GM12865 (cell line): ENCODE measurements at regions not wholly inside any gene's neighbourhood (a gene's known extent, or its start where the extent isn't known, plus 50 kb on each side); places are given as distances from the start of the nearest gene placed in this dataset.

Experiments used
- DNase-seq: peaks from one replicate; pipeline ENCODE4 v3.0.0; 2010; ENCODE audit warnings: low read depth
- H3K4me3 ChIP-seq: 2 replicates; pipeline ENCODE4 v1.5.1; 2011; ENCODE audit warnings: mild to moderate bottlenecking, low read depth, low read length, control low read depth
- CTCF ChIP-seq: IDR thresholded peaks from 2 replicates; pipeline ENCODE4 v1.5.1; 2011; ENCODE audit warnings: low read length, control low read depth, low read depth, inconsistent platforms; ENCODE audit not compliant: insufficient read depth; ENCODE audit errors: missing control alignments

- no peak for TF ChIP-seq CTCF
- DNase-seq: no peak
- H3K4me3 ChIP-seq: no peak overlapping the region
Observed at GRCh38 chr10:2953495-2953894, 113.9 kb upstream of the PFKP start.

GRCh38 chr10:2951235-2951835, 116.0 kb upstream of the PFKP start:
- no peak for TF ChIP-seq CTCF
- no peak for DNase-seq

GRCh38 chr10:2950546-2950945, 116.8 kb upstream of the PFKP start:
- TF ChIP-seq CTCF: no peak

More at GRCh38 chr10:2951235-2951835, 116.0 kb upstream of the PFKP start:
- H3K4me3 ChIP-seq: no peak overlapping the region

GRCh38 chr10:2949948-2950354, 117.4 kb upstream of the PFKP start:
- no peak for TF ChIP-seq CTCF
- no peak overlapping the region for H3K4me3 ChIP-seq
- peak; percentile 49 for DNase-seq

More at GRCh38 chr10:2950546-2950945, 116.8 kb upstream of the PFKP start:
- no peak for DNase-seq
- no peak overlapping the region for H3K4me3 ChIP-seq

GRCh38 chr10:2949221-2949947, 118.0 kb upstream of the PFKP start:
- H3K4me3 ChIP-seq: no peak overlapping the region
- no peak for TF ChIP-seq CTCF
- no peak for DNase-seq

GRCh38 chr10:2948127-2948854, 119.1 kb upstream of the PFKP start:
- H3K4me3 ChIP-seq: no peak overlapping the region
- DNase-seq: peak; percentile 54
- no peak for TF ChIP-seq CTCF
